ENCODE measurements at regions not wholly inside any gene's neighbourhood (a gene's known extent, or its start where the extent isn't known, plus 50 kb on each side); places are given as distances from the start of the nearest gene placed in this dataset.
A peak's percentile ranks its signal among the peaks of the same experiment; 100 is the strongest.
"Not testable (repeated sequence)": the region's sequence is repeated elsewhere in the genome, so short reads cannot be mapped to it uniquely, and the experiment has no call there.

DNA sequence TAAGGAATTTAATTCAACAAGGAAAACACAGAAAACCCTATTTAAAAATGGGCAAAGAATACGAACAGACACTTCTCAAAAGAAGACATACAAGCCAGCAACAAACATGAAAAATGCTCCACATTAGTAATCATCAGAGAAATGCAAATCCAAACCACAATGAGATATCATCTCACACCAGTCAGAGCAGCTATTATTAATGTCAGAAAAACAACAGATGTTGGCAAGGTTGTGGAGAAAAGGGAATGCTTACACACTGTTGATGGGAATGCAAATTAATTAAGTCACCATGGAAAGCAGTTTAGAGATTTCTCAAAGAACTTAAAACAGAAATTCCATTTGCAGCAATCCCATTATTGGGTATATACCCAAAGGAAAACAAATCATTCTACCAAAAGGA lies 55.2 kb downstream of the GCC1 start:
- DNase-seq (ENCODE audit: low spot score), result no peak

DNA sequence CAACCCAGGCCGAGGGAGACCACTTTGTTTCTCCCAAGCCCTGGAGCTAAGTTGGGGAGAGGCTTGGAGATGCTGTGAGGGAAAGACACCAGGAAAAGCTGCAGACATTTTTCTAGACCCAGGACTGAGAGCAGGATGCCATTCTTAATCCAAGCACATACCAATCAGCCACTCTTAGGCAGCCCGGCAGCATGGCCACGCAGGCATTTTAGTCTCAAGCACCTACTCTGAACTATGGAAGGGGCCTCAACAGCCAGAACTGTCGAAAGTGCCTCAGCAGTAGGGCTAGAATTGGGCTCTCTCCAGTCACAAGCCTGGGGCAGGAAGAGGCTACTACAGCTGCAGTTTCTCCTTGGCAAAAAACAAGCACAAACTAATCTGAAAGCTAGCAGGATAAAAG lies 57.8 kb downstream of the GCC1 start:
- no peak for DNase-seq (ENCODE audit: low spot score)

DNA sequence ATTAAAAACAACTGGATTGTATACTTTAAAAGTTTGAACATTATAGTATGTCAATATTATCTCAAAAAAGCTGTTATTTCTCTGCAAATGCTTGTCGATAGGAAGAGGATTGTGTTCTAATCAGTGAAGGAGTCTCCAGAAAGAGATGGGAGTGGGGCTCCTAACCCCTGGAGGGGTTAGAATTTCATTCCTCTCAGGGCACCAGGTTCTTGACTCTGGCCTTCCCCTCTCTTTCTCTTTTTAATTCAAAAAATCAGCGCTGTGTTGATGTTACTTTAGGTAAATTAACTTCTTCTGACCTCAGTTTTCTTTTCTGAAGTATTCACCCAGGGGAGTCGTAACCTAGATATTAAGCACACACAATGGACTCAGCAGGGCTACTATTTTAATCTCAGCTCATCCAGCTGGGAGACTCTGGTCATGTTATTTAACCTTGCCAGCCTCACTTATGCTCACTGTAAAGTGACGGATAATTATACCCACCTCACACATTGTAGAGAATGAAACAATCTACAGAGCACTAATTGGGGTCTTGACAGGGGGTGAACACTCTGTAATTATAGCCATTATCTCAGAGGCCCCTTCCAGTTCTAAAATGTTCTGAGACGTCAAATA lies 59.4 kb downstream of the GCC1 start:
- DNase-seq (ENCODE audit: low spot score), result no peak

DNA sequence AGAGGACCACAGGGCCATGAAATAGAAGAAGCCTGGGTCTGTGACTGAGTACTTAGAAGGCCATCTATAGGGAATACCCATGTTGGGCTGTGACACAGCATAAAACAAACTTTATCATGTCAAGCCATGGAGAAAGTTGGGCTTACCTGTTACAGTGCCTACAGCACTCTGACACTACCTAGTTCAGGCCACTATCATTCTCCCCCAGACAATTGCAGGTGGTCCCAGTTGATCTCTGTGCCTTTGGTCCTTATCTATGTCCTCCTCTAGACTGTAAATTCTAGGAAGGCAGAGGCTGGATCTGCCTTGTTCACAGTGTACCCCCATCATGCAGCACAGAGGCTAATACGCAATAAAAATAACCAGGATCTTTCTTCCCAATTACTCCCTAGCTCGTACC lies 69.1 kb downstream of the GCC1 start:
- DNase-seq (ENCODE audit: low spot score), result no peak

DNA sequence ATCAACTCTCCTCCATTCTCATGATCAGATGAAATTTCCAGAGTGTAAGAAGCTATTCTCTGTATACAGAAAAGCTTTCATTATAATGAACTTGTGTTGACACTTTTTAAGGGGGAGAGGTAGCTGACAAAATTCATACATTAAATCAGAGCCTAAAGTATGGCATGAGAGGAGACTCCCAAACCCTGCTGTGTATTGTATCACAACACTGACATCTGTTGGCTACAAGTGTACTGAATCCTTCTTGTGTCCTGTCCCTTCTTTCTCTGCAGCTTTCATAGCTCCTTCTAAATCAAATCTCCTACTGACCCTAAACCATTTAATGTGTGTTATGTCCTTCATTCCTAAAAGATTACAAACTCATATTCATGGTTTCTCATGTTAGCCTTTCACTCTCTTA lies 70.9 kb downstream of the GCC1 start:
- no peak for DNase-seq (ENCODE audit: low spot score)

DNA sequence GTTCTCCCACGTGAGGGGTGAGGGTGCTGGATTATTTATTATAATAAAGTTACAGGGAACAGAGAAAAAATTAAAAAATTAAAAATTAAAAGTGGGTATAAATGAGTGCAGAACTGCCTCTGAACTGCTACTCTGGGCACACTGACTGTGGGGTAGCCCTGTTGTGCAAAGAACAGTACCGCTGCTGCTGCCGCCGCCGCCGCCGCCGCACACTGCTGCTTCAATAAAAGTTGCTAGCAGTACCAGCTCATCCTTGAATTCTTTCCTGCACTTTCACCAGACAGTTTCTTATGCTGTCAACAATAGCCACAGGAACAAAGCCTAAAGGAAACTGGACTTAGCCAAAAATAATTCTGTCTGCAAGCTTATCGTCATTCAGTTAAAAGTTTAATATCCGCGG lies 72.1 kb downstream of the GCC1 start:
- no peak for DNase-seq (ENCODE audit: low spot score)

DNA sequence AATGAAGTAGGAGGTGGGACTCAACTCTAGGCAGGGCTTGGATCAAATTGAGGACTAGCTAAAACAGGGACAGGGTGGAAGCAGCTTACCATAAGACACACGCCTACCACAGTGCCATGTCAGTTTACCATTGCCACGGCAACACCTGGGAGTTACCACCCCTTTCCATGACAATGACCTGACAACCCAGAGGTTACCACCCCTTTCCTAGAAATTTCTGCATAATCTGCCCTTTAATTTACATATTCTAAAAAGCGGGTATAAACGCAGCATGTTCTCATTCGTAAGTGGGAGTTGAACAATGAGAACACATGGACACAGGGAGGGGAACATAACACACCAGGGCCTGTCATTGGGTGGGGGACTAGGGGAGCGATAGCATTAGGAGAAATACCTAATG lies 72.7 kb downstream of the GCC1 start:
- no peak for DNase-seq (ENCODE audit: low spot score)

DNA sequence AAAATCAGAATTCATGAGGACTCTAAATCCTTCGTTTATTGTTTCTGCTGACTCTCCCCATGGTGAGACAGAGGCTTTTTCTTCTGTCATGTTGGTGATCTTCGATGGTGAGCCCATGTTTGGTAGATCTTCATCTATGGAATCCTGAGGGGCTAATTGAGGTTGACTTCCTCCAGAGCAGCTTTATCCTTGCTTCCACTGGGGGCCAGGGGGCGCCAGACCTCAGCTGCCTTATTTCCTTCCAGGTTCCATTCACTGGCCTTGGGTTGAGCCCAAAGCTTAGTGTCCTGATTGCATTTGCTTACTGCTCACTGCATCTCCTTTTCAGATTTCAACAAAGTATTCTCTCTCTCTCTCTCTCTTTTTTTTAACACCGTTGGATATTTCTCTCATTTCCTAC lies 80.7 kb downstream of the GCC1 start:
- peak; percentile 7 for DNase-seq (ENCODE audit: low spot score)

DNA sequence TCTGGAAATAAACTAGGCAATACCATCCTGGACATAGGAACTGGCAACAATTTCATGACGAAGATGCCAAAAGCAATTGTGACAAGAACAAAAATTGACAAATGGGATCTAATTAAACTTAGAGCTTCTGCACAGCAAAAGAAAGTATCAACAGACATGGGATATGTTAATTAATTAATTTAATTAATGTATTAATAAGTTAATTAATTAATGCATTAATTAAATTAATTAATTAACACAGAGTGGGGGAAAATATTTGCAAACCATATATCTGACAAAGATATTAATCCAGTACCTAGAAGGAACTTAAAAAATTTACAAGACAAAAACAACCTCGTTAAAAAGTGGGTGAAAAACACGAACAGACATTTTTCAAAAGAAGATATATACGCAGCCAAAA lies 83.6 kb downstream of the GCC1 start:
- DNase-seq (ENCODE audit: low spot score), result no peak

DNA sequence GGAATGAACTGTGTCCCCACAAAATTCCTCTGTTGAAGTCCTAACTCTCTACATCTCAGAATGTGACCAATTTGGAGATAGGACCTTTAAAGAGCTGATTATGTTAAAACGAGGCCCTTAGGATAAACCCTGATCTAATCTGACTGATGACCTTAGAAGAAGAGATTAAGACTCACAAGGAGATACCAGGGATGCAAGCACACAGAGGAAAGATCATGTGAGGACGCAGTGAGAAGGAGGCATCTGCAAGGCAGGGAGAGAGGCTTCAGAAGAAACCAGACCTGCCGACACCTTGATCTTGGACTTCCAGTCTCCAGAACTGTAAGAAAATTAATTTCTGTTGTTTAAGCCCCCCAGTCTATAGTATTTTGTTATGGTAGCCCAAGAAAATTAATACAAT lies 94.9 kb upstream of the ZNF800 start:
- DNase-seq (ENCODE audit: low spot score), result no peak

DNA sequence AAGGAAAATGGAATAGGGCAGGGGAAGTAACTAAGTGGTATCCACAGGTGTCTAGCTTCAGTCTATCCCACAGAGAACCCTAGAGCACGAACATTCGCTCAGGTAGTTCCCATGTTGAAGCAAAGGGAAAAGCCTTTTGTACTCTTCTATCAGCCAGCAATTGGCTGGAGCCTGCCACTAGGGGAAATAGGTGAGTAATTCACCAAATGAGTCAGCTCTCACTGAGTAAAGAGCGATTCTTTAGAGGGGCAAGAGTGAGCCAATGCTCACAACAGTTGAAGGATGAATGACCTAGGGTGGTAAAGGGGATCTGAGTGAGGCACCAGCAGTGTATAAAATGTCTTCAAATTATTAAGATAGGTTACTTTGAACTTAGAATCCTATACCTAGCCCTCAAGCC lies 94.1 kb upstream of the ZNF800 start:
- peak; percentile 12 for DNase-seq (ENCODE audit: low spot score)

DNA sequence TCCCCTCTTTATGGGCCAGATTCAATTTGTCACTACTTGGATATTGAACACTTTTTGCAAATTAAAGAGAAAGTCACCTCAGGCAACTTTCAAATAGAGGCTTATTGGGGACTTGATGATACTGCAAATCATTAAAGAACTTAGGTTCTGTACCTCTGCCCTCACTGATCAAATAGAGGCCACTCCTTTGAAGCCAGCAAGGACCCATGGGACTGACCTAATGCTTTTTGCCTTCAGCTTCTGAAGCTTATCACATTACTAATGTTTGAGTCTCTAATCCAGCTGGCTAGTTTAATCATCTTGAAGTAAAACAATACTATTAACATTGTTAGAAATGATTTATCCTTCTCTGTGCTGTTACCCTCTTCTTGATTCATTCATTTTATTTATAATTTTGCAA lies 93.0 kb upstream of the ZNF800 start:
- no peak for DNase-seq (ENCODE audit: low spot score)

DNA sequence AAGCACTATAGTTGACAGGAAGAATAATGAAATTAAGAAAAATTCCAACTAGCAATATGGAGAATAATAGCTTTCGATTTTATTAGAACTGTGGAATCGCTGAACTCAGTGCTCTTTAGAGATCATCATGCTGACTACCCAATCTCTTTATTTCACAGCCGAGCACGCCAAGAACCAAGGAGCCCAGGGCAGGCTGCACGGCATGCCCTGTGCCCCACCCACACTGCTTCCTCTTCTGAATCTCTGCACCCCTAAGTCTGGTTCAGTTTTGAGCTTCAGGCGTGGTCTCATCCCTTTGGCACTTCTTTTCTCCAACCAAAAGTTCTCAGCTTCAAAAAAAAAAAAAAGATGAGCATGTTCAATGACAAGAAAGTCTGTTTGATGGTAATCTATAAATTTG lies 92.4 kb upstream of the ZNF800 start:
- DNase-seq (ENCODE audit: low spot score), result no peak

DNA sequence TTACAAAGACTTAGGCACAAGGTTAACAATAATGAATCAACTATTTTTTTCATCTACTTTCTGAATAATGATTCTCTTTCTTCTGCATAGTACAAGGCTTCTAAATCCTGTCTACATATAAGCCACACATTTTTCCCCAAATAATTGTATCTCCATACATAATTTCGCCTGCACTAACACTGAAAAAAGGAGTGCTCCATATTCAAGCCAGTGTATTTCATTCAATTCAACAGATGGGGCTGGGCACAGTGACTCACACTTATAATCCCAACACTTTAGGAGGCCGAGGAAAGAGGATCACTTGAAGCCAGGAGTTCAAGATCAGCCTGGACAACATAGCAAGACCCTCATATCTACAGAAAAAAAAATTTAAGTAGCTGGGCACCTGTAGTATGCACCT lies 86.0 kb upstream of the ZNF800 start:
- no peak for DNase-seq (ENCODE audit: low spot score)

DNA sequence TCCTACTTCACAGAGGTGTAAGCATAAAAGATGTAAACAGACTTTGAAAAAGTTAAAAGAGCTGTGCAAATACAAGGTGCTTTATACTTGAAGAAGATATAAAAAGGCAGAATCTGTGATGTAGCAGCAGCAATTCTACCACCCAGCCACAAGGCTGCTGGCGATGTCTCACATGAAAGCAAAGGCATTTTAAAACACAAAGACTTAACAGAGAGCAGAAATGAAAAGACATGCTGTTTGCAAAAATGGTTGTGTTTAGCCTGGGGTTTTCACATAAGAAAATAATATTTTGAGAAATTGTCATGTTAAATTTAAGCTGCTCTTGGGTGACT lies 85.5 kb upstream of the ZNF800 start:
- no peak for DNase-seq (ENCODE audit: low spot score)

DNA sequence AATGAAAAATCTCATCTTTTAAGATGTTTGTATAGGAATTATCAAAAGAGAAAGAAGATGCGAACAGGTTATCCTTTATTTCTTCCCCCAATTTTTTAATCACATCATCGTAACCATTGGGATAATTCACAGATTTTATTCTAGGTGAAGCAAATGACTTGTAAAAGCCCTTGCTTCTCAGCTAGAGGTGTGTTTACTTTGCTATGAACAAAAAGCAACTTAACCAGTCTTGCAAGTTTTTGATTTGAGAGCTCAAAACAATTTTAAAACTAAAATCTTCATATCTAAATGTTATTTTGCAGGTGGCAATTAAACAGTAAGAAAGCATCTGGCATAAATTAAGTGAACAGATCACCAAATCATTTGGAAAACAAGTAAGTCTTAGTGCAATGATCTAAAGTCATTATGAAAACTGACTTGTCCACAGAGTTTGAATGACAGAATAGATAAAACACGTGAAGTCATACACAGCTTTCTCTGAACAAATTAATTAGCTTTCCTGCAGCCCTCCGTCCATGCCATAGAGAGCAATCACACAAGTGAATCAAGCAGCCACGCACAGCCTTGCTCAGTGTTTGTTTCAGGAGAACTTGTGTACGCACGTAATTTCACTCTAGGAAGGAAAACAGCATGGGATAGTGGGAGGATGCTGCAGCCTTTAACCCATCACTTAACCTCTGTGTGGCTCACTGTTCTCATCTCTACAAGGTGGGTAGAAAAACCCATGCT lies 85.0 kb upstream of the ZNF800 start:
- DNase-seq (ENCODE audit: low spot score), result no peak

DNA sequence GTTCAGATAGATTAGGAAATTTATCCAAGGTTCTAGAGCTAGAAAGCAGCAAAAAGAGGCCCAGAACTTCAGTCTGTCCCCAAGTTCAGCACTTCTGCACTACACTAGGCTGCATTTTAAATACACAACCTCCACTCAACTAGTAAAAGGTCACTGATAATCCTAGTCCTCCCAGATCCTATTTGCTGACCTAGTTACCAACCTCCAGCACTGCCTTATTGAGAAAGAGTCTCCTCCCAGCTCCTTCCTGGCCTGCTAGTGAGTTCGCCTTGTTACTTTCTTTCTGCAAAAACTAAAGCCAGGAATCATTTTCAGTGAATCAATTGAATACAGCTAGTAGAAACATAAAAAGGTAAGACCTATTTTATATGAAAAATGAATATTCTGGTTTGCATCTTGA lies 84.1 kb upstream of the ZNF800 start:
- DNase-seq (ENCODE audit: low spot score), result no peak

DNA sequence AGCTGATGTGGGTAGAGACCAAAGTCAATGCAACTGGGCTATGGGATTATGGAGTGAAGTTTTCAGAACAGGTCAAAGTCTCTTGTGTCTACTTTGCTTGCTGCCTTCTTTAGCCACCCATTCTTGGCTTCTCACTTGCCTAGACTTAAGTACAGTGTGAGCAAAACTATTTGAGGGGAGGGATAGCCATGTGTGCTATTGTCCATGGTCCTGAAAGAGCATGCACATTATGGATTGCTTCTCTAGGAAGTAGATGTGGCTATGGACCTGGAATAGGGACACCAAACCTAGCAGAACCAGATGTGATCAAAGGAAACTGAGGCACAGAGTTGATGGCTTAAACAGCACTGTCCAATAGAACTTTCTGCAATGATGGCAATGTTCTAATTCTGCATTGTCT lies 81.9 kb upstream of the ZNF800 start:
- no peak for DNase-seq (ENCODE audit: low spot score)

DNA sequence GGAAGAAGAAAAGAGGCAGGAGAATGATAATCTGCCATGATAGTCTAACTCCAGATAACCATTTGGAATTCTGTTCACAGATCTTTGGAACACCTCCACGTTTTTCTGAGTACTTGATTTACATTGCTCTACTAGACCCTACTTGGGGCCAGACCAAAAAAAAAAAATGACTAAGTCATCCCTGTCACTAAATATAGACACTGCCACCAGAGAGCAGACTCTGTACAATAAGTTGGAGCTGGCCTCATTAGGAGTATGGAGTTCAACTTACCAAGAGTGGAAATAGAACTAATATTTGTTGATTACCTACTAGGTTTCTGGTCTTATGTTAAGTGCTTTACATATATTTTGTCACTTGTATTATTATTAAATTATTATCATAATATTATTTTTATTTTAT lies 80.9 kb upstream of the ZNF800 start:
- no peak for DNase-seq (ENCODE audit: low spot score)

DNA sequence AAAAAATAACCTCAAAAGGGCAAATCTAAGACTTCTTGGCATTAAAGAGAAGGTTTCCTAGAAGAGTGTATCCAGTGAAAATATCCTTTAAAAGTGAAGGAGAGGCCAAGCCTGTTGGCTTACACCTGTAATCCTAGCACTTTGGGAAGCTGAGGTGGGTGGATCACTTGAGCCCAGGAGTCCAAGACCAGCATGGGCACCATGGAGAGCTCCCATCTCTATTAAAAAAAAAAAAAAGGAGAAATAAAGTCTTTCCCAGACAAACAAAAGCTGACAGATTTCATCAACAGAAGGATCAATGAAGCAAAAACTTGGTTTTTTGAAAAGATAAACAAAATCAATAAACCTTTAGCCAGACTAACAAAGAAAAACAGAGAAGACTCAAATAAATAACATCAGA lies 67.6 kb upstream of the ZNF800 start:
- no peak for DNase-seq (ENCODE audit: low spot score)

DNA sequence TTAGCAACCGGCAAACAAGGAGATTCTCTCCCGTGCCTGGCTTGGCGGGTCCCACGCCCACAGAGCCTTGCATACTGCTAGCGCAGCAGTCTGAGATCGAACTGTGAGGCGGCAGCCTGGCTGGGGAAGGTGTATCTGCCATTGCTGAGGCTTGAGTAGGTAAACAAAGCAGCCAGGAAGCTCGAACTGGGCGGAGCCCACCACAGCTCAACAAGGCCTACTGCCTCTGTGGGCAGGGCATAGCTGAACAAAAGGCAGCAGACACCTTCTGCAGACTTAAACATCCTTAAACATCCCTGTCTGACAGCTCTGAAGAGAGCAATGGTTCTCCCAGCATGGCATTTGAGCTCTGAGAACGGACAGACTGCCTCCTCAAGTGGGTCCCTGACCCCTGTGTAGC lies 58.8 kb upstream of the ZNF800 start:
- not testable (repeated sequence) for DNase-seq (ENCODE audit: low spot score)

DNA sequence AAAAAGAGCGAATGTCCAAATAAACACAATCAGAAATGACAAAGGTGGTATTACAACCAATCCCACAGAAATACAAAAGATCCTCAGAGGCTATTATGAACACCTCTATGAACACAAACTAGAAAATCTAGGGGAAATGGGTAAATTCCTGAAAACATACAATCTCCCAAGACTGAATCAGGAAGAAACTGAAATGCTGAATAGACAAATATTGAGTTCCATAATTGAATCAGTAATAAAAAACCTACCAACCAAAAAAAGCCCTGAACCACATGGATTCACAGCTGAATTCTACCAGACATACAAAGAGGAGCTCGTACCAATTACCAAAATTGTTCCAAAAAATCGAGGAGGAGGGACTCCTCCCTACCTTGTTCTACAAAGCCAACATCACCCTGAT lies 56.1 kb upstream of the ZNF800 start:
- DNase-seq (ENCODE audit: low spot score), result no peak

DNA sequence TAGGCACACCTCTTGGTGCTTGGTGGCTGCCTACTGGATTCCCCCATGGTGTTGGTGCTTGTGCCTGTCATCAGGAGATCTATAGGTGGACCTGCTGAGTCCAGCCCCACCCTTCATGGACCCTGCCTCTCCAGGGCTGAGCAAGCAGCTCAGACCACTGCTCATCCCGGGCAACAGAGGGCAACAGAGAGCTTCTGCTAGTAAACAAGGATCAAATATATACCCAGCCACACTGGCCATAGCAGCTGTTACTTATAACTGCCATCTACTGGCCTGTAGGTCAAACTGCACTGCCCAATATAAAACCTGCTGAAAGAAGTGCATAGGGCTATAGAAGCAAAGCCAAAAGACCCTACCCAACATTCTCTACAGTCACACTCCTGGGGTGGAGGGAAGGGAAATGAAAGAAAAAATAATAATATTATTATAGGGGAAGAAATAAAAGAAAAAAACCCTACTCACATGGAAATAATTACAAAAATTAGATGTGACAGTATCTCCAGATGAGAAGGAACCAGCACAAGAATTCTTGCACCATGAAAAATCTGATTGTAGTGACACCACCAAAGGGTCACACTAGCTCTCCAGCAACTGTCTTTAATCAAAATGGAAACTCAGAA lies 54.9 kb upstream of the ZNF800 start:
- DNase-seq (ENCODE audit: low spot score), result peak; percentile 70

DNA sequence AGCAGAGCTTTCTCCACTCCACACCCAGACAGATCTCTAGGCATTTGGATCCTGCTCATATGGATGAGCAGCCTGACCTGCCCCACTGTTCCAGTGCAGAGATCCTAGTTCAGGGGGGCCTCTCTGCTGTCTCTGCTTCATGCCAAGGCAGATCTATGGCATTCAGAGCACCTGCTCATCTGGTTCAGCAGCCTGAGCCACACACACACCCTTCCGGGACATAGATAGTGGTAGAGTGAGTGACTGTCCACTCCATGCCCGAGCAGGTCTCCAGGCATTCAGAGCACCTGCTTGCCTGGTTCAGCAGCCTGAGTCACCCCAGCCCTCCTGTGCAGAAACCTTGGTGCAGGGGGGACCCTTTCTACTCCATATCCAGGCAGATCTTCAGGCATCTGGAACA lies 54.3 kb upstream of the ZNF800 start:
- DNase-seq (ENCODE audit: low spot score), result no peak
